GM23338 (cell line): ENCODE measurements at regions not wholly inside any gene's neighbourhood (a gene's known extent, or its start where the extent isn't known, plus 50 kb on each side); places are given as distances from the start of the nearest gene placed in this dataset.

Experiments used
- ATAC-seq: fragments of 200-7000 bp; cut with Tn5 transposase; 3 replicates; pipeline ENCODE4 v1.9.1; 2020
- DNase-seq: peaks from one replicate; pipeline ENCODE4 v3.0.0-alpha.2; 2015; ENCODE audit warnings: low spot score
- H2AFZ ChIP-seq: fragments of 200-600 bp; sonication (generic); 2 replicates; pipeline ENCODE4 v1.8.0; 2016; ENCODE audit warnings: antibody characterized with exemption, mild to moderate bottlenecking, moderate library complexity
- H3F3A ChIP-seq: fragments of 200-600 bp; sonication (generic); replicated peaks from 2 replicates; pipeline ENCODE4 v1.8.0; 2017; ENCODE audit warnings: antibody characterized with exemption, mixed run types, low read depth
- H3K27ac ChIP-seq: fragments of 200-600 bp; sonication (generic); 2 replicates; pipeline ENCODE4 v1.6.1; 2016; ENCODE audit warnings: low read depth
- H3K27me3 ChIP-seq: fragments of 200-600 bp; sonication (generic); 2 replicates; pipeline ENCODE4 v1.8.0; 2016; ENCODE audit warnings: mild to moderate bottlenecking, mixed run types, moderate library complexity; ENCODE audit not compliant: insufficient read depth
- H3K36me3 ChIP-seq: fragments of 200-600 bp; sonication (generic); 2 replicates; pipeline ENCODE4 v1.8.0; 2016; ENCODE audit warnings: mild to moderate bottlenecking; ENCODE audit not compliant: insufficient read depth
- H3K4me1 ChIP-seq: fragments of 200-600 bp; sonication (generic); 2 replicates; pipeline ENCODE4 v1.8.0; 2016; ENCODE audit warnings: mild to moderate bottlenecking, moderate library complexity; ENCODE audit not compliant: insufficient read depth
- H3K4me2 ChIP-seq: fragments of 200-600 bp; sonication (generic); 2 replicates; pipeline ENCODE4 v1.7.1; 2017; ENCODE audit warnings: mixed run types
- H3K4me3 ChIP-seq: fragments of 200-600 bp; sonication (generic); 2 replicates; pipeline ENCODE4 v1.6.1; 2016; ENCODE audit warnings: mixed run types
- H3K79me2 ChIP-seq: fragments of 200-600 bp; sonication (generic); replicated peaks from 2 replicates; pipeline ENCODE4 v1.8.0; 2017; ENCODE audit warnings: mild to moderate bottlenecking; ENCODE audit not compliant: insufficient read depth
- H3K9me2 ChIP-seq: fragments of 200-600 bp; sonication (generic); 2 replicates; pipeline ENCODE4 v1.8.0; 2017; ENCODE audit not compliant: insufficient read depth
- H4K20me1 ChIP-seq: fragments of 200-600 bp; sonication (generic); replicated peaks from 2 replicates; pipeline ENCODE4 v1.8.0; 2017; ENCODE audit warnings: mild to moderate bottlenecking; ENCODE audit not compliant: insufficient read depth
- H3K27ac Mint-ChIP-seq: 2 replicates; pipeline ENCODE4 v1.8.0; 2020; ENCODE audit warnings: inconsistent platforms, mild to moderate bottlenecking, moderate library complexity, mixed read lengths
- H3K27me3 Mint-ChIP-seq: 3 replicates; pipeline ENCODE4 v1.8.0; 2022; ENCODE audit warnings: low read depth, mild to moderate bottlenecking, moderate library complexity, mixed read lengths, inconsistent platforms; ENCODE audit not compliant: insufficient read depth, poor library complexity
- H3K36me3 Mint-ChIP-seq: 3 replicates; pipeline ENCODE4 v1.8.0; 2021; ENCODE audit warnings: low read depth, mild to moderate bottlenecking, inconsistent platforms, moderate library complexity, mixed read lengths
- H3K4me1 Mint-ChIP-seq: 3 replicates; pipeline ENCODE4 v1.8.0; 2020; ENCODE audit warnings: mild to moderate bottlenecking, inconsistent platforms, mixed read lengths
- H3K4me3 Mint-ChIP-seq: 3 replicates; pipeline ENCODE4 v1.8.0; 2021; ENCODE audit warnings: moderate library complexity, mild to moderate bottlenecking, inconsistent platforms, mixed read lengths
- H3K9me3 Mint-ChIP-seq: 3 replicates; pipeline ENCODE4 v1.8.0; 2020; ENCODE audit warnings: moderate library complexity, mild to moderate bottlenecking, inconsistent platforms, mixed read lengths
- CREB1 ChIP-seq: fragments of 250-450 bp; sonication (Bioruptor Pico); IDR thresholded peaks from 2 replicates; pipeline ENCODE4 v1.5.0; 2020; ENCODE audit warnings: low read depth, mild to moderate bottlenecking, moderate library complexity
- CTCF ChIP-seq, 2 experiments: fragments of 200-600 bp in 1 of 2; sonication (generic) in 1 of 2; conservative IDR thresholded peaks; 2 replicates each; pipeline versions ENCODE4 v1.5.1 to v1.6.1; 2016 to 2017; ENCODE audit warnings: antibody characterized with exemption in 2 of 2, low read depth in 2 of 2, mild to moderate bottlenecking in 2 of 2, moderate library complexity in 1 of 2
- ETS1 ChIP-seq: IDR thresholded peaks from 2 replicates; pipeline ENCODE4 v1.6.1; 2016; ENCODE audit warnings: antibody characterized with exemption
- EZH2 ChIP-seq: fragments of 200-600 bp; sonication (generic); IDR thresholded peaks from one replicate; pipeline ENCODE4 v1.8.0; 2017; ENCODE audit warnings: antibody characterized with exemption, mild to moderate bottlenecking, low read depth; ENCODE audit not compliant: unreplicated experiment
- JUNB ChIP-seq: IDR thresholded peaks from one replicate; pipeline ENCODE4 v1.6.1; 2016; ENCODE audit warnings: antibody characterized with exemption; ENCODE audit not compliant: unreplicated experiment
- NANOG ChIP-seq: IDR thresholded peaks from 2 replicates; pipeline ENCODE4 v1.6.1; 2016; ENCODE audit warnings: antibody characterized with exemption, borderline replicate concordance
- POLR2AphosphoS5 ChIP-seq: IDR thresholded peaks from 2 replicates; pipeline ENCODE4 v1.6.1; 2016; ENCODE audit warnings: antibody characterized with exemption, low read depth
- REST ChIP-seq: IDR thresholded peaks from one replicate; pipeline ENCODE4 v1.6.1; 2018; ENCODE audit warnings: antibody characterized with exemption; ENCODE audit not compliant: unreplicated experiment
- STAT1 ChIP-seq: IDR thresholded peaks from one replicate; pipeline ENCODE4 v1.6.1; 2016; ENCODE audit warnings: antibody characterized with exemption; ENCODE audit not compliant: unreplicated experiment
- ZNF114 ChIP-seq: fragments of 250-450 bp; sonication (Bioruptor Pico); IDR thresholded peaks from 2 replicates; pipeline ENCODE4 v1.5.0; 2020; ENCODE audit warnings: mild to moderate bottlenecking, moderate library complexity
- ZNF331 ChIP-seq: fragments of 250-450 bp; sonication (Bioruptor Pico); IDR thresholded peaks from 2 replicates; pipeline ENCODE4 v1.5.0; 2020; ENCODE audit warnings: low read depth, mild to moderate bottlenecking, moderate library complexity
- ZNF462 ChIP-seq: fragments of 250-450 bp; sonication (Bioruptor Pico); IDR thresholded peaks from 2 replicates; pipeline ENCODE4 v1.5.0; 2020; ENCODE audit warnings: mild to moderate bottlenecking, moderate library complexity

GRCh38 chr10:4294996-4295792, 510.2 kb upstream of the KLF6 start:
- Mint-ChIP-seq H3K9me3 (no peaks in the 10 kb centered on the region; the same call in 2 of the 3 replicates), H3K27me3 (no peaks in the 10 kb centered on the region)
- no peak overlapping the region for H3K4me3 ChIP-seq

More at GRCh38 chr10:4294996-4295792, 510.2 kb upstream of the KLF6 start:
- peaks cover 16% of the 10 kb centered on the region for H3K4me1 Mint-ChIP-seq
- Histone ChIP-seq H3K4me2 (no peak overlapping the region), H4K20me1 (no peaks in the 10 kb centered on the region), H3K36me3 (no peaks in the 10 kb centered on the region), H3K27me3 (no peaks in the 10 kb centered on the region), H3K9me2 (no peaks in the 10 kb centered on the region), H2AFZ (no peak overlapping the region), H3K79me2 (no peaks in the 10 kb centered on the region), H3K4me1 (no peaks in the 10 kb centered on the region), H3K27ac (no peak overlapping the region), H3F3A (no peaks in the 10 kb centered on the region)
- TF ChIP-seq REST (no peak), STAT1 (no peak), ETS1 (no peak), JUNB (no peak), ZNF462 (CRISPR knock-in tag) (no peak), ZNF114 (CRISPR knock-in tag) (no peak), NANOG (no peak), EZH2 (no peak), ZNF331 (CRISPR knock-in tag) (no peak), CTCF (conservative IDR thresholded peaks at IDR 0.05; ENCODE audit: low read depth in 2 of 2) (no peak), POLR2AphosphoS5 (no peak), CREB1 (CRISPR knock-in tag) (no peak)
- DNase-seq (no peak), ATAC-seq (no peak)
- no peaks in the 10 kb centered on the region for H3K36me3 Mint-ChIP-seq
- no peak overlapping the region for H3K4me3 Mint-ChIP-seq
- H3K27ac Mint-ChIP-seq = no peak overlapping the region
